ENCODE measurements at regions not wholly inside any gene's neighbourhood (a gene's known extent, or its start where the extent isn't known, plus 50 kb on each side); places are given as distances from the start of the nearest gene placed in this dataset.

DNA sequence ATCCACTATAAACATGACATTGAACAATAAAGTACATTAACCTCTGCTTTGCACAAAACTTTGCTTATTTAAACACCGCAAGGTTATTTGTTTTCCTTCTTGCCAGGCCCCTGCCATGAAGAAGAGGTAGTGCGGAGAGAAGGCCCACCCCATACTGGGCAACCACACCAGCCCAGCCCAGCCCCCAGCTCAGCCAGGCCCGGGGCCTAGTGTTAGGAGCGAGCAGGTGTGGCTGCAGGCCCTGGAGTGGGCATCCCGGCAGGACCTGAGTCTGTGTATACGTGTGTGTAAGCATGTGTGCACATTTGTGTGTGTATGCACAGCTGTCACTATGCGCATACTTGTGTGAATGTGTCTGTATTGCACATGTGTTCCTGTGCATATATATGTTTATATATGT is 90.4 kb upstream of the MVB12B start:
- ATAC-seq = no peak
- H3K4me1 ChIP-seq = no peaks in the 10 kb centered on the region
- TF ChIP-seq, protein P1, sequence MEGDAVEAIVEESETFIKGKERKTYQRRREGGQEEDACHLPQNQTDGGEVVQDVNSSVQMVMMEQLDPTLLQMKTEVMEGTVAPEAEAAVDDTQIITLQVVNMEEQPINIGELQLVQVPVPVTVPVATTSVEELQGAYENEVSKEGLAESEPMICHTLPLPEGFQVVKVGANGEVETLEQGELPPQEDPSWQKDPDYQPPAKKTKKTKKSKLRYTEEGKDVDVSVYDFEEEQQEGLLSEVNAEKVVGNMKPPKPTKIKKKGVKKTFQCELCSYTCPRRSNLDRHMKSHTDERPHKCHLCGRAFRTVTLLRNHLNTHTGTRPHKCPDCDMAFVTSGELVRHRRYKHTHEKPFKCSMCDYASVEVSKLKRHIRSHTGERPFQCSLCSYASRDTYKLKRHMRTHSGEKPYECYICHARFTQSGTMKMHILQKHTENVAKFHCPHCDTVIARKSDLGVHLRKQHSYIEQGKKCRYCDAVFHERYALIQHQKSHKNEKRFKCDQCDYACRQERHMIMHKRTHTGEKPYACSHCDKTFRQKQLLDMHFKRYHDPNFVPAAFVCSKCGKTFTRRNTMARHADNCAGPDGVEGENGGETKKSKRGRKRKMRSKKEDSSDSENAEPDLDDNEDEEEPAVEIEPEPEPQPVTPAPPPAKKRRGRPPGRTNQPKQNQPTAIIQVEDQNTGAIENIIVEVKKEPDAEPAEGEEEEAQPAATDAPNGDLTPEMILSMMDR (IDR thresholded peaks at IDR 0.05) = no peak
- TF ChIP-seq POLR2A (IDR thresholded peaks at IDR 0.05) = no peak
- H3K4me3 ChIP-seq = no peak overlapping the region
- no peak overlapping the region for H3K27ac ChIP-seq
- no peak for DNase-seq
- intact Hi-C loops (cut with DNase I) = no loop called here
- H3K9me3 ChIP-seq = no peaks in the 10 kb centered on the region
- peaks cover 0 to 3% (median 0%) of the 10 kb centered on the region in 9 donors for H3K27me3 ChIP-seq
- H3K36me3 ChIP-seq = no peaks in the 10 kb centered on the region
- WGBS, 4 donors = 88 to 91% (median 90%) methylated on average over 6 to 7 of the region's 7 CpGs

GRCh38 chr9:126238415-126238814 is 88.2 kb upstream of the MVB12B start:
- TF ChIP-seq POLR2A (IDR thresholded peaks at IDR 0.05) = no peak
- TF ChIP-seq, protein P1 (IDR thresholded peaks at IDR 0.05) = no peak
- DNase-seq = no peak
- no peaks in the 10 kb centered on the region for H3K27me3 ChIP-seq
- WGBS, 4 donors = 84 to 92% (median 86%) methylated on average over 2 of the region's 2 CpGs
- intact Hi-C loops (cut with DNase I) = no loop called here
- peaks cover 0 to 6% (median 4%) of the 10 kb centered on the region in 12 donors for H3K9me3 ChIP-seq
- no peak overlapping the region for H3K27ac ChIP-seq
- no peaks in the 10 kb centered on the region for H3K4me1 ChIP-seq
- ATAC-seq = no peak
- no peak overlapping the region for H3K4me3 ChIP-seq
- H3K36me3 ChIP-seq = no peaks in the 10 kb centered on the region

GRCh38 chr9:126239515-126239914 is 87.1 kb upstream of the MVB12B start:
- Histone ChIP-seq H3K27ac (no peak overlapping the region), H3K9me3 (peaks cover 0 to 16% (median 9%) of the 10 kb centered on the region in 12 donors), H3K4me1 (no peaks in the 10 kb centered on the region), H3K4me3 (no peak overlapping the region), H3K27me3 (no peaks in the 10 kb centered on the region), H3K36me3 (no peaks in the 10 kb centered on the region)
- DNase-seq = no peak
- no peak for TF ChIP-seq POLR2A (IDR thresholded peaks at IDR 0.05)
- TF ChIP-seq, protein P1 (IDR thresholded peaks at IDR 0.05) = no peak
- 91 to 95% (median 94%) methylated on average over 4 of the region's 4 CpGs for WGBS, 4 donors
- intact Hi-C loops (cut with DNase I) = no loop called here
- no peak for ATAC-seq

GRCh38 chr9:126240835-126241234 is 85.8 kb upstream of the MVB12B start:
- 44 to 76% (median 54%) methylated on average over 1 of the region's 1 CpG for WGBS, 4 donors
- intact Hi-C loops (cut with DNase I) = no loop called here
- Histone ChIP-seq H3K4me3 (no peak overlapping the region), H3K27me3 (peaks cover 0 to 5% (median 0%) of the 10 kb centered on the region in 9 donors), H3K27ac (no peak overlapping the region), H3K9me3 (peaks cover 0 to 21% (median 9%) of the 10 kb centered on the region in 12 donors), H3K36me3 (no peaks in the 10 kb centered on the region), H3K4me1 (no peaks in the 10 kb centered on the region)
- DNase-seq (no peak), ATAC-seq (no peak)
- no peak for TF ChIP-seq POLR2A (IDR thresholded peaks at IDR 0.05)
- TF ChIP-seq, protein P1 (IDR thresholded peaks at IDR 0.05) = no peak
